Right lobe of liver (tissue), 4 donors: ENCODE measurements at regions not wholly inside any gene's neighbourhood (a gene's known extent, or its start where the extent isn't known, plus 50 kb on each side); places are given as distances from the start of the nearest gene placed in this dataset.

ENCODE experiments used
- CTCF ChIP-seq, 4 donors: fragments of 200-600 bp in 3 of 4; fragments of 450-650 bp in 1 of 4; IDR thresholded peaks; one replicate each; pipeline versions ENCODE4 v1.5.1 to v1.8.0; 2016 to 2022; ENCODE audit warnings: antibody characterized with exemption in 4 of 4, mild to moderate bottlenecking in 2 of 4
- POLR2A ChIP-seq: fragments of 450-650 bp; IDR thresholded peaks from one replicate; pipeline ENCODE4 v1.6.1; 2017; ENCODE audit warnings: antibody characterized with exemption, mild to moderate bottlenecking
- donor health status: DM: no; HTN: no; CAD: no.
- donor health status: DM: no; HTN: no; CAD: no.
- donor health status: DM: no; HTN: yes; CAD: no.

GRCh38 chr4:159884989-159885388, 782.1 kb downstream of the RAPGEF2 start:
- TF ChIP-seq CTCF (IDR thresholded peaks at IDR 0.05): no peak
- TF ChIP-seq POLR2A: no peak
